CD4-positive, CD25-positive, alpha-beta regulatory T cell (primary cell): ENCODE measurements at regions not wholly inside any gene's neighbourhood (a gene's known extent, or its start where the extent isn't known, plus 50 kb on each side); places are given as distances from the start of the nearest gene placed in this dataset.

ENCODE experiments used
- ATAC-seq, 2 donors: fragments of 150-1000 bp; cut with Tn5 transposase; one replicate each; pipeline ENCODE4 v1.10.0; 2021; ENCODE audit warnings: low read depth in 2 of 2, moderate number of reproducible peaks in 2 of 2, moderate library complexity in 1 of 2
- DNase-seq, 3 donors: peaks; one replicate each; pipeline versions ENCODE4 v3.0.0 to v3.0.0-alpha.2; 2012 to 2022; ENCODE audit warnings: mixed read lengths in 1 of 3
- H3K27ac ChIP-seq: one replicate; pipeline ENCODE4 v1.7.0; 2013; ENCODE audit warnings: mild to moderate bottlenecking, low read length; ENCODE audit not compliant: insufficient read depth, poor library complexity, severe bottlenecking
- H3K27me3 ChIP-seq: one replicate; pipeline ENCODE4 v1.7.0; 2013; ENCODE audit warnings: low read length; ENCODE audit not compliant: control insufficient read depth, insufficient read depth
- H3K36me3 ChIP-seq: one replicate; pipeline ENCODE4 v1.7.0; 2013; ENCODE audit warnings: mild to moderate bottlenecking, low read length, moderate library complexity; ENCODE audit not compliant: control insufficient read depth, insufficient read depth
- H3K4me1 ChIP-seq: 2 replicates; pipeline ENCODE4 v1.7.0; 2013; ENCODE audit warnings: mild to moderate bottlenecking, low read length; ENCODE audit not compliant: insufficient read depth, control insufficient read depth, poor library complexity, severe bottlenecking
- H3K4me3 ChIP-seq: one replicate; pipeline ENCODE4 v1.7.0; 2013; ENCODE audit warnings: low read depth, mild to moderate bottlenecking, low read length, moderate library complexity
- H3K9me3 ChIP-seq, 2 experiments: 1 replicate in 1 of 2; 2 replicates in 1 of 2; pipeline ENCODE4 v1.7.0; 2013; ENCODE audit warnings: low read length in 2 of 2, mild to moderate bottlenecking in 1 of 2, moderate library complexity in 1 of 2; ENCODE audit not compliant: control insufficient read depth in 2 of 2
- H3K27ac Mint-ChIP-seq, 3 donors: one replicate each; pipeline ENCODE4 v1.8.0; 2020 to 2022; ENCODE audit warnings: mild to moderate bottlenecking in 3 of 3, mixed read lengths in 3 of 3, moderate library complexity in 2 of 3
- H3K27me3 Mint-ChIP-seq: one replicate; pipeline ENCODE4 v1.8.0; 2022; ENCODE audit warnings: mild to moderate bottlenecking, mixed read lengths
- H3K36me3 Mint-ChIP-seq: one replicate; pipeline ENCODE4 v1.8.0; 2020; ENCODE audit warnings: mixed read lengths
- H3K4me1 Mint-ChIP-seq, 4 donors: one replicate each; pipeline ENCODE4 v1.8.0; 2020 to 2022; ENCODE audit warnings: mixed read lengths in 4 of 4, mild to moderate bottlenecking in 1 of 4
- H3K4me3 Mint-ChIP-seq, 4 donors: one replicate each; pipeline ENCODE4 v1.8.0; 2020 to 2022; ENCODE audit warnings: mild to moderate bottlenecking in 4 of 4, mixed read lengths in 4 of 4, moderate library complexity in 3 of 4
- H3K9me3 Mint-ChIP-seq, 7 donors: one replicate each; pipeline ENCODE4 v1.8.0; 2020 to 2022; ENCODE audit warnings: mixed read lengths in 7 of 7, mild to moderate bottlenecking in 3 of 7, moderate library complexity in 2 of 7

DNA sequence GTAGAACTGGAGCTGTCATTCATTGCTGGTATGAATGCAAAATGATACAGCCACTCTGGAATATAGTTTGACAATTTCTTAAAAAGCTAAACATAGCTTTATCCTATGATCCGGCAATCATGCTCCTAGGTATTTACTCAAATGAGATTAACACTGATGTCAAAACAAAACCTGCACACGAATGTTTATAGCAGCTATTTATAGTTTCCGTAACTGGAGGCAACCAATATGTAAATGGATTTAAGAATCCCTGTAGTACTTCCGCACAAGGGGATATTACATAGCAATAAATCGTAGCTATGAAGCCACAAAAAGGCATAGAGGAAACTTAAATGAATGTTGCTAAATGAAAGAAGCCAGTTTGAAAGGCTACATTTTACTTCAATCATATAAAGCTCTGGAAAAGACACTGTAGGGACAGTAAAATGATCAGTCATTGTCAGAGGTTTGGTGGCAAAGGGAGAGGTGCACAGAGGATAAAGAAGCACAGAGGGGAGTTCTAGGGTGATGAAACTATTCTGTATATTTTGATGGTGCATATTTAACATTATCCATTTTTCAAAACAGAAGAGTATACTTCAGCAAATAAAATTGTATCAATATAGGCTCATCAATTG lies 1893.0 kb upstream of the PCDH20 start:
- H3K36me3 Mint-ChIP-seq, result no peaks in the 10 kb centered on the region

DNA sequence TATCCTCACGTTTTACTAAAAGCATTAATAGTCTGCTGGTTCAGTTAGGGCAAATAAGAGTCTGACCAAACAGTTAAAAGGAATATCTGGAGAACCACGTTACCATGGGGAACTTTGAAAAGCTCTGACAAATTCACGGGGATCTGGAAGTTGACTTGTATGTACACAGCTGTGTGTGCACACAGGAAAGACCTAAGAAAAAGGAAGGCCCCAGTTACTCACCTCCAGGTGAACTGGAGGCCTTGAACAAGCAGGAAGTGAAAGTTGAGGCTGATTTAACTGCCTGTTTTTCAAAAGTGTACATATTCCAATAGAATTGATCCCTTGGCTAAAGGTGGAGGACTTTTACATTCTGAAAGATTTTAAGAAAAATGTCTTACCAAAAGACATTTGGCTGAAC lies 1891.6 kb upstream of the PCDH20 start:
- Mint-ChIP-seq H3K4me3 (no peak overlapping the region), H3K27ac (no peak overlapping the region), H3K9me3 (peaks cover 2 to 18% (median 7%) of the 10 kb centered on the region in 7 donors), H3K4me1 (no peaks in the 10 kb centered on the region), H3K36me3 (no peaks in the 10 kb centered on the region), H3K27me3 (no peaks in the 10 kb centered on the region)
- ATAC-seq (no peak), DNase-seq (no peak)
- Histone ChIP-seq H3K4me1 (no peaks in the 10 kb centered on the region), H3K9me3 (peaks cover 3 to 7% of the 10 kb centered on the region in 2 experiments), H3K4me3 (no peak overlapping the region), H3K27ac (no peak overlapping the region), H3K27me3 (no peaks in the 10 kb centered on the region), H3K36me3 (no peaks in the 10 kb centered on the region)

More for the DNA sequence above, 1893.0 kb upstream of the PCDH20 start:
- Histone ChIP-seq H3K36me3 (no peaks in the 10 kb centered on the region), H3K27me3 (no peaks in the 10 kb centered on the region), H3K4me3 (no peak overlapping the region), H3K4me1 (no peaks in the 10 kb centered on the region), H3K27ac (no peak overlapping the region), H3K9me3 (peaks cover 3 to 7% of the 10 kb centered on the region in 2 experiments)
- peaks cover 2 to 16% (median 7%) of the 10 kb centered on the region in 7 donors for H3K9me3 Mint-ChIP-seq
- H3K27me3 Mint-ChIP-seq, result no peaks in the 10 kb centered on the region
- no peak for ATAC-seq
- H3K4me3 Mint-ChIP-seq, result no peak overlapping the region
- DNase-seq, result no peak
- no peaks in the 10 kb centered on the region for H3K4me1 Mint-ChIP-seq
- H3K27ac Mint-ChIP-seq, result peak overlapping the region in 1 of 3 donors; percentile 2

DNA sequence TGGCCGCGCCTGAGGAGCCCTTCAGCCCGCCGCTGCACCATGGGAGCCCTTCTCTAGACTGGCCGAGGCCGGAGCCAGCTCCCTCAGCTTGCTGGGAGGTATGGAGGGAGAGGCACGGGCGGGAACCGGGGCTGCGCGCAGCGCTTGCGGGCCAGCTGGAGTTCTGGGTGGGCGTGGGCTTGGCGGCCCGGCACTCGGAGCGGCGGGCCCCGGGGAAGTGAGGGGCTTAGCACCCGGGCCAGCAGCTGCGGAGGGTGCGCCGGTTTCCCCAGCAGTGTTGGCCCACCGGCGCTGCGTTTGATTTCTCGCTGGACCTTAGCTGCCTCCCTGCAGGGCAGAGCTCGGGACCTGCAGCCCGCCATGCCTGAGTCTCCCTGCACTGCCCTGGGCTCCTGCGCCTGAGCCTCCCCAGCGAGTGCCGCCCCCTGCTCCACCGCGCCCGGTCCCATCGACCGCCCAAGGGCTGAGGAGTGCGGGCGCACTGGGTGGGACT lies 1890.0 kb upstream of the PCDH20 start:
- Mint-ChIP-seq H3K9me3 (peaks cover 0 to 18% (median 5%) of the 10 kb centered on the region in 7 donors), H3K27ac (no peak overlapping the region), H3K4me1 (no peaks in the 10 kb centered on the region), H3K36me3 (no peaks in the 10 kb centered on the region), H3K4me3 (no peak overlapping the region), H3K27me3 (no peaks in the 10 kb centered on the region)
- peaks cover 3 to 7% of the 10 kb centered on the region in 2 experiments for H3K9me3 ChIP-seq
- H3K4me3 ChIP-seq, result no peak overlapping the region
- DNase-seq (no peak), ATAC-seq (no peak)
- H3K36me3 ChIP-seq, result no peaks in the 10 kb centered on the region
- H3K4me1 ChIP-seq, result no peaks in the 10 kb centered on the region
- H3K27ac ChIP-seq, result no peak overlapping the region
- H3K27me3 ChIP-seq, result no peaks in the 10 kb centered on the region

DNA sequence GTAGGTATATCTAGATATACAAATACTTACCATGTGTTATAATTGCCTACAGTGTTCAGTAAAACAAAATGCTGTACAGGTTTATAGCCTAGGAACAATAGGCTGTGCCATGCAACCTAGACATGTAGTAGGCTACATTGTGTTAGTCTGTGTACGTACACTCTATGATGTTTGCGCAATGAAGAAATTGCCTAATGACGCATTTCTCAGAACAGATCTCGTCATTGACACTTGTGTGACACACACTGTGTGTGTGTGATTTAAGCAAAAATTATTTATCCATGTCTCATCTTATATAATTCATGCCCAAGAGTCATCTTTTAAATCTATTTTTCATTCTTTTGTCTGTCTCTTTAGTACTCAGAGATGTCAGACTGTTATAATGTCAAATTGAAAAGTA lies 1888.8 kb upstream of the PCDH20 start:
- no peak overlapping the region for H3K27ac Mint-ChIP-seq
- Histone ChIP-seq H3K4me1 (no peaks in the 10 kb centered on the region), H3K4me3 (no peak overlapping the region), H3K9me3 (peaks cover 4 to 7% of the 10 kb centered on the region in 2 experiments), H3K27me3 (no peaks in the 10 kb centered on the region), H3K36me3 (no peaks in the 10 kb centered on the region), H3K27ac (no peak overlapping the region)
- H3K9me3 Mint-ChIP-seq, result peaks cover 0 to 18% (median 5%) of the 10 kb centered on the region in 7 donors
- no peaks in the 10 kb centered on the region for H3K4me1 Mint-ChIP-seq
- ATAC-seq, result no peak
- DNase-seq, result no peak
- no peaks in the 10 kb centered on the region for H3K36me3 Mint-ChIP-seq
- no peak overlapping the region for H3K4me3 Mint-ChIP-seq
- no peaks in the 10 kb centered on the region for H3K27me3 Mint-ChIP-seq

DNA sequence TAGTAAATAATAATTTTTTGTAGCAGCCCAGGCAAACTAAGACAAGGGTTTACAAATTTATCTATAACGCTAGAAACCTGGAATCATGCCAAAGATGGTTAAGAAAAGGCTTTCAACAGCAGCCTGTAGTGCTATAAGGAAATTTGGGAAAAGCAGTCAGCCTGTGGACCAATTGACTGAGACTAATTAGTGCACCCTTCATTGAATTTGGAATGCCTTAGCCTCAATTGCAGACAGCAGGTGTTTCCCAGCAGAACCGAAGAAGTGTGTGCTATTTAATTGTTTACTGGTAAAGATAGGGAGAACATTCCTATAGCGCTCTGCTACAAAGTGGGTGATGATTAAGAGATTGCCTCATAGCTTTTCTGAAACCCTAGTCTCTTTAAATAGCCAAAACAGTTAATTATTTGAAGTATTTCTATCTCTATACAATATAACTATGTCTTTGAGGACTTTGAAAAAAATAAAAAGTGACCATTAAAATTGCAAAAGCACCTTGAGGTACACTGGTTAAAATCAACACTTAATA lies 1884.3 kb upstream of the PCDH20 start:
- Histone ChIP-seq H3K4me1 (no peaks in the 10 kb centered on the region), H3K4me3 (no peak overlapping the region), H3K9me3 (peaks cover 0 to 3% of the 10 kb centered on the region in 2 experiments), H3K36me3 (no peaks in the 10 kb centered on the region), H3K27me3 (no peaks in the 10 kb centered on the region), H3K27ac (no peak overlapping the region)
- Mint-ChIP-seq H3K27me3 (no peaks in the 10 kb centered on the region), H3K36me3 (no peaks in the 10 kb centered on the region), H3K27ac (no peak overlapping the region), H3K4me3 (no peak overlapping the region), H3K9me3 (peaks cover 0 to 9% (median 3%) of the 10 kb centered on the region in 7 donors), H3K4me1 (no peaks in the 10 kb centered on the region)
- no peak for ATAC-seq
- DNase-seq, result no peak

DNA sequence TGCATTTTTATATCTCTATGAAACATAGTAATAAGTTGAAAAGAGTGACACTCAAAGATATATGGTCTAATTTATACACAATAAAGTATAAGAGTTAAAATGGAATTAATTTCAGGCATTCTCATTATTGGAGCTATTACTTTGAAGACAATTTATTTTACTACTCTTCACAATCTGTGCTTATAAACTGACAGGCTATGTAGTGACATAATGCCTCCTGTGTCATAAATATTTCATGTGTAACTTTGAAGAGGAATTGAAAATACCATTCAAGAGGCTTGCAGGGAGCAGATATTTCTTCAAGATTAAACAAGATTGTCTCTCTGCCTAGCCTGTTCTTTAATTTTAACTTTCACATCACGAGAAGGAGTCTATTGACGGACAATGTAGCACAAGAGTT lies 1881.5 kb upstream of the PCDH20 start:
- no peak for ATAC-seq
- DNase-seq, result no peak
- Mint-ChIP-seq H3K9me3 (peaks cover 0 to 8% (median 3%) of the 10 kb centered on the region in 7 donors), H3K27me3 (no peaks in the 10 kb centered on the region), H3K36me3 (no peaks in the 10 kb centered on the region), H3K4me1 (no peaks in the 10 kb centered on the region), H3K4me3 (no peak overlapping the region), H3K27ac (no peak overlapping the region)
- no peaks in the 10 kb centered on the region for H3K27me3 ChIP-seq
- H3K27ac ChIP-seq, result no peak overlapping the region
- H3K9me3 ChIP-seq, result peaks cover 0 to 3% of the 10 kb centered on the region in 2 experiments
- no peaks in the 10 kb centered on the region for H3K4me1 ChIP-seq
- H3K36me3 ChIP-seq, result no peaks in the 10 kb centered on the region
- no peak overlapping the region for H3K4me3 ChIP-seq

DNA sequence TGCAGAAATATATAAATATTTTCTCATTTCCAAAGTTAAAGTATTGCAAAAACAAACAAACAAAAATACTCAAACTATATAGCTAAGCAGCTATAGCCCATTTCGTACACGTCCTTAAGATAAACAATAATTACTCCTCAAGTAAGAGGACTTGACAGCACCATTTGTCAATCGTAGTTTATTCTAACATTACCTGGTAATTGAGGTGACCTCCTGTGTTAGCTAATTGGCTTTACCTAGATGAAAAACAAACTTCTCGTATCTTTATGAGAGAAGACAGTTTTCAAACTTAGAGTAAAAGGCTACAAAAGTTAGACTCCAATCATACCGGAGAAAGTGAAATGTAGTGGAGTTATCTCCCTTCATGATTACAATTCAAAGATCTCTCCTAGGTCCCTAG lies 1876.1 kb upstream of the PCDH20 start:
- Mint-ChIP-seq H3K27me3 (no peaks in the 10 kb centered on the region), H3K4me3 (no peak overlapping the region), H3K4me1 (no peaks in the 10 kb centered on the region), H3K9me3 (peaks cover 0 to 12% (median 4%) of the 10 kb centered on the region in 7 donors), H3K36me3 (no peaks in the 10 kb centered on the region), H3K27ac (no peak overlapping the region)
- Histone ChIP-seq H3K9me3 (peaks cover 0 to 4% of the 10 kb centered on the region in 2 experiments), H3K4me3 (no peak overlapping the region), H3K4me1 (no peaks in the 10 kb centered on the region), H3K27me3 (no peaks in the 10 kb centered on the region), H3K27ac (no peak overlapping the region), H3K36me3 (no peaks in the 10 kb centered on the region)
- ATAC-seq (no peak), DNase-seq (no peak)

DNA sequence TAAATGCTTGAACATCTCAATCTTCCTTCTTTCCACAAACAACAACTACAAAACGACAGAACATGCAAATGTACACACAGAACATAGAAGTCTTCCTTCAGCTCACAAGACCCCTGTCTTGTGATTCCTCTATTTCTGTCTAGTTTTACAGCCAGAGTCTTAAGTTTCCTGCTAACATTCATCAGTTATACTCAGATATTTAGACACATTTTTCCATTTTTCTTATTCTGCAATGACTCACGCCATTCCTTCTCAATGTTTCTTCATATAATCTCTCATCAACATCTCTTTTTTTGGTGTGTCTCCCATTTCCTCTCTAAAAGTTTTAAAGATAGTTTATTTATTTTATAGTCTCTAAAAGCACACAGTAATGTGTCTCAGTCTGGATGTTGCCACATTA lies 1872.9 kb upstream of the PCDH20 start:
- DNase-seq (no peak), ATAC-seq (no peak)
- H3K4me3 ChIP-seq, result no peak overlapping the region
- H3K27me3 Mint-ChIP-seq, result no peaks in the 10 kb centered on the region
- peaks cover 0 to 15% of the 10 kb centered on the region in 2 experiments for H3K9me3 ChIP-seq
- H3K4me1 ChIP-seq, result no peaks in the 10 kb centered on the region
- H3K27ac Mint-ChIP-seq, result no peak overlapping the region
- no peaks in the 10 kb centered on the region for H3K27me3 ChIP-seq
- H3K36me3 ChIP-seq, result no peaks in the 10 kb centered on the region
- no peak overlapping the region for H3K27ac ChIP-seq
- peaks cover 1 to 22% (median 9%) of the 10 kb centered on the region in 7 donors for H3K9me3 Mint-ChIP-seq
- no peak overlapping the region for H3K4me3 Mint-ChIP-seq
- no peaks in the 10 kb centered on the region for H3K36me3 Mint-ChIP-seq
- H3K4me1 Mint-ChIP-seq, result no peaks in the 10 kb centered on the region
